ENCODE measurements at regions not wholly inside any gene's neighbourhood (a gene's known extent, or its start where the extent isn't known, plus 50 kb on each side); places are given as distances from the start of the nearest gene placed in this dataset.

GRCh38 chr7:67870396-67870795 lies 873.8 kb downstream of the TYW1 start:
- ChIA-PET CTCF (no interaction called here), POLR2A (no interaction called here)
- DNase-seq (ENCODE audit: extremely low spot score) = no peak
- TF ChIP-seq CTCF (IDR thresholded peaks at IDR 0.05; ENCODE audit: control extremely low read depth, extremely low read depth, low read depth, missing control alignments) = no peak

- CTCF ChIA-PET = interaction anchor here (1.3 kb wide), 1 partner anchor 12 kb away, joined by 4 read pairs; no protein-coding TSS in a partner anchor
- POLR2A ChIA-PET = no interaction called here
- no peak for TF ChIP-seq CTCF (IDR thresholded peaks at IDR 0.05; ENCODE audit: control extremely low read depth, extremely low read depth, low read depth, missing control alignments)
- no peak for DNase-seq (ENCODE audit: extremely low spot score)
Observed at GRCh38 chr7:67875558-67875957, 878.9 kb downstream of the TYW1 start.

- no peak for DNase-seq (ENCODE audit: extremely low spot score)
- CTCF ChIA-PET = interaction anchor here (1.4 kb wide), 1 partner anchor 16 kb away, joined by 4 read pairs; no protein-coding TSS in a partner anchor
- TF ChIP-seq CTCF (IDR thresholded peaks at IDR 0.05; ENCODE audit: control extremely low read depth, extremely low read depth, low read depth, missing control alignments) = no peak
- POLR2A ChIA-PET = no interaction called here
Observed at GRCh38 chr7:67878808-67879207, 882.2 kb downstream of the TYW1 start.

GRCh38 chr7:67882843-67883242 lies 886.2 kb downstream of the TYW1 start:
- DNase-seq (ENCODE audit: extremely low spot score) = no peak
- POLR2A ChIA-PET = no interaction called here
- no peak for TF ChIP-seq CTCF (IDR thresholded peaks at IDR 0.05; ENCODE audit: control extremely low read depth, extremely low read depth, low read depth, missing control alignments)
- CTCF ChIA-PET = no interaction called here

GRCh38 chr7:67890316-67890715 lies 893.7 kb downstream of the TYW1 start:
- ChIA-PET CTCF (no interaction called here), POLR2A (no interaction called here)
- no peak for TF ChIP-seq CTCF (IDR thresholded peaks at IDR 0.05; ENCODE audit: control extremely low read depth, extremely low read depth, low read depth, missing control alignments)
- DNase-seq (ENCODE audit: extremely low spot score) = no peak

- CTCF ChIA-PET = no interaction called here
- no peak for TF ChIP-seq CTCF (IDR thresholded peaks at IDR 0.05; ENCODE audit: control extremely low read depth, extremely low read depth, low read depth, missing control alignments)
Observed at GRCh38 chr7:67894746-67895145, 898.1 kb downstream of the TYW1 start.

GRCh38 chr7:67896721-67897120 lies 900.1 kb downstream of the TYW1 start:
- no peak for DNase-seq (ENCODE audit: extremely low spot score)
- ChIA-PET CTCF (no interaction called here), POLR2A (interaction anchor here (0.6 kb wide), 1 partner anchor 8 kb away, joined by 4 read pairs; no protein-coding TSS in a partner anchor)
- no peak for TF ChIP-seq CTCF (IDR thresholded peaks at IDR 0.05; ENCODE audit: control extremely low read depth, extremely low read depth, low read depth, missing control alignments)

More at GRCh38 chr7:67894746-67895145, 898.1 kb downstream of the TYW1 start:
- POLR2A ChIA-PET = no interaction called here
- DNase-seq (ENCODE audit: extremely low spot score) = no peak
